ENCODE measurements at regions not wholly inside any gene's neighbourhood (a gene's known extent, or its start where the extent isn't known, plus 50 kb on each side); places are given as distances from the start of the nearest gene placed in this dataset.

- TF ChIP-seq POLR2A (IDR thresholded peaks at IDR 0.05), result no peak
- no peak for TF ChIP-seq CTCF (IDR thresholded peaks at IDR 0.05)
Observed at GRCh38 chr6:155887421-155887820, 431.8 kb upstream of the NOX3 start.

Measured in prostate gland (tissue), 2 donors.